PC-9 (cell line): ENCODE measurements at regions not wholly inside any gene's neighbourhood (a gene's known extent, or its start where the extent isn't known, plus 50 kb on each side); places are given as distances from the start of the nearest gene placed in this dataset.

Source experiments
- CTCF ChIP-seq: fragments of 200-600 bp; sonication (generic); conservative IDR thresholded peaks from 2 replicates; pipeline ENCODE4 v1.6.1; 2017; ENCODE audit warnings: mixed run types, antibody characterized with exemption, mild to moderate bottlenecking, moderate library complexity
- EZH2 ChIP-seq: fragments of 200-600 bp; sonication (generic); IDR thresholded peaks from 2 replicates; pipeline ENCODE4 v1.8.0; 2017; ENCODE audit warnings: antibody characterized with exemption, low read depth

DNA sequence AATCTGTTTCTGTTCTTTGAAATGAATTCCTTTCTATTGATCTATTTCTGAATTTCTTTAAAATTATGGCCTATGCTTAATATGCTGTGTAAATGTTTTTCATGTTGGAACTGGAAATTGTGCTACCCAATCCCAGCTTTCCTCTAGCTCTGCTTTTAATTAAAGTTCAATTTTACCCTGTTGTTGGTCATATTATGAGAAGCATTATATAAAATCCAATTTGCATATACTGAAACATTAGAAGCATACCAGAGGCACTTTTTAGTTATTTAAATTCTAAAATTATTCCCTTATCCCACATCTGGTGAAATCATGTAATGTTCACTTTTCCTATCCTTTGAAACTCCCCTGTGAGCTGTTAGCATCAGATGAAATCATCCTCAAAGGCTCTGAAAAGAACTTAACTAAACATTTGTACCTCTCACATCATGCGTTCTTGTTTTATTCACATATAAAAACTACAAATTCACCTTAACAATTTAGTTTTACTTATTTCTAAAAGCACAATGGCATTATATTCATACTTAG, 160.6 kb upstream of the COL21A1 start:
- no peak for TF ChIP-seq CTCF
- TF ChIP-seq EZH2: no peak
